Ishikawa (cell line): ENCODE measurements at regions not wholly inside any gene's neighbourhood (a gene's known extent, or its start where the extent isn't known, plus 50 kb on each side); places are given as distances from the start of the nearest gene placed in this dataset.

Experiments used
- CEBPB ChIP-seq: IDR thresholded peaks from 2 replicates; pipeline ENCODE4 v1.6.1; 2012
- CREB1 ChIP-seq: IDR thresholded peaks from 2 replicates; pipeline ENCODE4 v1.6.1; 2012; ENCODE audit warnings: low read depth
- EGR1 ChIP-seq: IDR thresholded peaks from 2 replicates; pipeline ENCODE4 v1.6.1; 2012
- EP300 ChIP-seq: IDR thresholded peaks from 2 replicates; pipeline ENCODE4 v1.6.1; 2012; ENCODE audit warnings: borderline replicate concordance
- FOXM1 ChIP-seq: IDR thresholded peaks from 2 replicates; pipeline ENCODE4 v1.6.1; 2012; ENCODE audit warnings: low read depth, borderline replicate concordance
- NFIC ChIP-seq: IDR thresholded peaks from 2 replicates; pipeline ENCODE4 v1.6.1; 2012
- RAD21 ChIP-seq: IDR thresholded peaks from 2 replicates; pipeline ENCODE4 v1.6.1; 2012; ENCODE audit warnings: low read depth
- TAF1 ChIP-seq: IDR thresholded peaks from 2 replicates; pipeline ENCODE4 v1.6.1; 2012; ENCODE audit warnings: low read depth, mild to moderate bottlenecking
- TCF12 ChIP-seq: IDR thresholded peaks from 2 replicates; pipeline ENCODE4 v1.6.1; 2012; ENCODE audit warnings: low read depth
- TEAD4 ChIP-seq: IDR thresholded peaks from 2 replicates; pipeline ENCODE4 v1.6.1; 2012
- YY1 ChIP-seq: IDR thresholded peaks from 2 replicates; pipeline ENCODE4 v1.6.1; 2012; ENCODE audit warnings: low read depth
- ZBTB7A ChIP-seq: IDR thresholded peaks from 2 replicates; pipeline ENCODE4 v1.6.1; 2012; ENCODE audit warnings: low read depth
- TF ChIP-seq, protein P1 (sequence below): IDR thresholded peaks from 2 replicates; pipeline ENCODE4 v1.6.1; 2012
- TF ChIP-seq, protein P2 (sequence below): IDR thresholded peaks from 2 replicates; pipeline ENCODE4 v1.6.1; 2012; ENCODE audit warnings: low read depth, mild to moderate bottlenecking
- TF ChIP-seq, protein P3 (sequence below): IDR thresholded peaks from 2 replicates; pipeline ENCODE4 v1.6.1; 2012

DNA sequence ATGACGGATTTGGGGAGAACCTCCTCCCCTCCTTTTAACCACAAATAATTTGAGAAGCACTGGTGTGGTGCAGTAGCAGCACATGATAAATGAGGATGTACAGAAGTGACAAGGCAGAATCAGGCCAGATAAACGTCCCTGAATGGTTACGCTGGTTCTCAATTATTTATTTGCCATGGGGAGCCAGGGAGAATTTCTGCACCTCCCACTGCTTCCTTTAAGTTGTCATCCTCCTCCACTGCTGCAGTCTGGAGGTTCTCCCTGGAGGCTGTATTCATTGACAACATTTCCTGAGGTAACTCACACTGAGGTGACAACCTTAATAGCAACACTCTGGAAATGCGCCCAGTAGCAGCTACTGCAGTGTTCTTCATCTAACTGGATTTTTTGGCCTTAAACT, 308.9 kb upstream of the SLITRK1 start:
- TF ChIP-seq EGR1 (no peak), EP300 (no peak), FOXM1 (no peak), CREB1 (no peak), CEBPB (no peak)
- TF ChIP-seq, protein P1, sequence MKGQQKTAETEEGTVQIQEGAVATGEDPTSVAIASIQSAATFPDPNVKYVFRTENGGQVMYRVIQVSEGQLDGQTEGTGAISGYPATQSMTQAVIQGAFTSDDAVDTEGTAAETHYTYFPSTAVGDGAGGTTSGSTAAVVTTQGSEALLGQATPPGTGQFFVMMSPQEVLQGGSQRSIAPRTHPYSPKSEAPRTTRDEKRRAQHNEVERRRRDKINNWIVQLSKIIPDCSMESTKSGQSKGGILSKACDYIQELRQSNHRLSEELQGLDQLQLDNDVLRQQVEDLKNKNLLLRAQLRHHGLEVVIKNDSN = no peak

DNA sequence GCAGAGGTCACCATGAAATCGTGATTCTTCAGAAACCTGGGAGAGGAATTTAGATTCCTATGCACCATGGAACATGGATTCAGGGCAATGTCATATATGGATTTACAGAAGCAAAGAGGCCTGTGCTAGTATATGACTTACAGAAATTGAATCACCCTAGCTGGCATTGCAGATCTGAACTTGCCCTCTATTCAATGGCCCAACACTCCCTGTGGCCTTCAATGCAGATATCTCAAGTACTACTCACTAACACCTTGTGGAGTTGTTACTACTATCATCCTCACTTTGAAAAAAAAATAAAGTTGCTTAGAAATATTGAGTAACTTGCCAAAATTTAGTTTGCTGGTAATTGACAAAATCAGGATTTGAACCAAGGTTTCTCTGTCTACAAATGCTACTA, 305.4 kb upstream of the SLITRK1 start:
- no peak for TF ChIP-seq TEAD4
- TF ChIP-seq EGR1 = no peak
- TF ChIP-seq FOXM1 = no peak
- no peak for TF ChIP-seq RAD21
- TF ChIP-seq, protein P2, sequence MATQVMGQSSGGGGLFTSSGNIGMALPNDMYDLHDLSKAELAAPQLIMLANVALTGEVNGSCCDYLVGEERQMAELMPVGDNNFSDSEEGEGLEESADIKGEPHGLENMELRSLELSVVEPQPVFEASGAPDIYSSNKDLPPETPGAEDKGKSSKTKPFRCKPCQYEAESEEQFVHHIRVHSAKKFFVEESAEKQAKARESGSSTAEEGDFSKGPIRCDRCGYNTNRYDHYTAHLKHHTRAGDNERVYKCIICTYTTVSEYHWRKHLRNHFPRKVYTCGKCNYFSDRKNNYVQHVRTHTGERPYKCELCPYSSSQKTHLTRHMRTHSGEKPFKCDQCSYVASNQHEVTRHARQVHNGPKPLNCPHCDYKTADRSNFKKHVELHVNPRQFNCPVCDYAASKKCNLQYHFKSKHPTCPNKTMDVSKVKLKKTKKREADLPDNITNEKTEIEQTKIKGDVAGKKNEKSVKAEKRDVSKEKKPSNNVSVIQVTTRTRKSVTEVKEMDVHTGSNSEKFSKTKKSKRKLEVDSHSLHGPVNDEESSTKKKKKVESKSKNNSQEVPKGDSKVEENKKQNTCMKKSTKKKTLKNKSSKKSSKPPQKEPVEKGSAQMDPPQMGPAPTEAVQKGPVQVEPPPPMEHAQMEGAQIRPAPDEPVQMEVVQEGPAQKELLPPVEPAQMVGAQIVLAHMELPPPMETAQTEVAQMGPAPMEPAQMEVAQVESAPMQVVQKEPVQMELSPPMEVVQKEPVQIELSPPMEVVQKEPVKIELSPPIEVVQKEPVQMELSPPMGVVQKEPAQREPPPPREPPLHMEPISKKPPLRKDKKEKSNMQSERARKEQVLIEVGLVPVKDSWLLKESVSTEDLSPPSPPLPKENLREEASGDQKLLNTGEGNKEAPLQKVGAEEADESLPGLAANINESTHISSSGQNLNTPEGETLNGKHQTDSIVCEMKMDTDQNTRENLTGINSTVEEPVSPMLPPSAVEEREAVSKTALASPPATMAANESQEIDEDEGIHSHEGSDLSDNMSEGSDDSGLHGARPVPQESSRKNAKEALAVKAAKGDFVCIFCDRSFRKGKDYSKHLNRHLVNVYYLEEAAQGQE = no peak
- no peak for TF ChIP-seq TAF1
- TF ChIP-seq TCF12 = no peak
- TF ChIP-seq CEBPB = no peak
- TF ChIP-seq EP300 = no peak
- TF ChIP-seq, protein P1 = no peak

DNA sequence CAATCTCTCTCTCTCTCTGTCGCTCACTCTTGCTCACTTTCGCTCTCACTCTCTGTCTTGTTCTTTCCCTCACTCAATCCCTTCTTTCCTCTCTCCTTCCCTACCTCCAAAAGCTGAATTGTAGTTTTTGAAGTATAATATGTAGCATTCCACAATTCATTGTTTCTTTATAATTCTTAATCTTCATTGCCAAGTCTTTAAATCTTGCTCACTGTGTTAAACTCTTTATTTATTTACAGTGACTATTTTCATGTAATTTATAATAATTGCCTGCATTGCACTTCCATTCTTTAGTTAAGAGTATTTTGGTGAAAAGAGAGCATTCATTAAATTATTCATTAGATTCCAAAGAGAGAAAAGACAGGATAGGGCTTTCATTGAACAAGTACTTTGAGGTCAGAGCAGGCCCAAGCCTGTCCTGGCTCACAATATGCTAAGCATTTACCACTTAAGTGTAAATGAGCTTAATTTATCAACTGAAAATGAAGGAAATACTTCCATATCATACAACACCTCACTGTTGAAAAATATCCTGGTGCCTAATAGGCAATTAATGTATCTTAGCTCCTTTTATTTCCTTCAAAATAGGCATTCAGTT, 257.4 kb upstream of the SLITRK1 start:
- TF ChIP-seq ZBTB7A (no peak), YY1 (no peak), TAF1 (no peak), RAD21 (no peak), FOXM1 (no peak), TEAD4 (no peak), CEBPB (no peak), CREB1 (no peak)
- TF ChIP-seq, protein P3, sequence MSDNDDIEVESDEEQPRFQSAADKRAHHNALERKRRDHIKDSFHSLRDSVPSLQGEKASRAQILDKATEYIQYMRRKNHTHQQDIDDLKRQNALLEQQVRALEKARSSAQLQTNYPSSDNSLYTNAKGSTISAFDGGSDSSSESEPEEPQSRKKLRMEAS = no peak
- TF ChIP-seq, protein P2 = no peak
- TF ChIP-seq, protein P1 = no peak

DNA sequence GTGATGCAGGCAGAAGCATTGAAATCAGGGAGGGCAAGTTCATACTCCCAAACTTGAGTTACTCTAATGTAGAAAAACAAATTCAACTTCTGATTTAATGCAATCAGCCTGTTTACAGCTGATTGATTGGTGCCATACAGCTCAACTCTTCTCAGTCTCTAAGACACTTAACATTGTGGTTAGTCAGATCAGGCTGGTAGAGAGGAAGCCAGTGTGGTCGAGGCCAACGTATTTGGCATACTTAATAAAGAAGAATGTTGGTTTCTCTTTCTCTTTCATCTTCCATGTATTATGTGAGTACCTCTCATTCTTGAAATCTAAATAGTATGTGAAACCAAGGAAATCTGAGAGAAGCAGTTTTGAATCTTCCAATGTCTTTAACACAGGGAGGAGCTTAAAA, 255.0 kb upstream of the SLITRK1 start:
- TF ChIP-seq EGR1 (no peak), YY1 (no peak), TAF1 (no peak), FOXM1 (no peak)

DNA sequence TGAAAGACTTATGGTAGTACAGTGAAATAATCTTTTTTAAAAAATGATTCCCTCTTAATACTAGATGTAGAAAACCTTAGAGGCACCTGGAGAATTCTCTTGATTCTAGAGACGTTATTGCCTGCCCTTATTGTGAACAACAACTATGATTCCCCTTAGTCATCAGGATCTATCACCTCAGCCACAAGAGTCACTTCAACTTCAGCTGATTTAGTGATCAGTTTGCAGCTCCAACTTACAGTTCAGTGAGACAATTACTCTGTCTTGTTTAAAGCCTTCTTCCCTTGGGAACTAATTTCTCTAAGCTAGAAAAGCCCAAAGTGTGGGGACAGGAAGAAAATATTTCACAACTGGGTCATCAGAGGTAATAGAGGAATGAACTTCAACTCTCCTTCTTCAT, 254.3 kb upstream of the SLITRK1 start:
- TF ChIP-seq EP300 = no peak
- TF ChIP-seq CEBPB = no peak
- no peak for TF ChIP-seq FOXM1
- TF ChIP-seq, protein P1 = no peak
- TF ChIP-seq RAD21 = no peak
- no peak for TF ChIP-seq TEAD4
- no peak for TF ChIP-seq NFIC
- no peak for TF ChIP-seq TCF12
- TF ChIP-seq ZBTB7A = no peak
- TF ChIP-seq, protein P3 = no peak
- TF ChIP-seq EGR1 = no peak
- no peak for TF ChIP-seq TAF1
- no peak for TF ChIP-seq YY1
- TF ChIP-seq, protein P2 = no peak
- TF ChIP-seq CREB1 = no peak
